SK-N-SH treated with all-trans-retinoic acid at 6 μM for 48 hours (cell line): ENCODE measurements at regions not wholly inside any gene's neighbourhood (a gene's known extent, or its start where the extent isn't known, plus 50 kb on each side); places are given as distances from the start of the nearest gene placed in this dataset.

Experiments used
- ATAC-seq: fragments of 200-7000 bp; cut with Tn5 transposase; 3 replicates; pipeline ENCODE4 v1.9.1; 2020; ENCODE audit warnings: mild to moderate bottlenecking, moderate library complexity
- ARNTL ChIP-seq: fragments of 450-650 bp; formaldehyde crosslinking; IDR thresholded peaks from 2 replicates; pipeline ENCODE4 v1.5.0; 2020; ENCODE audit warnings: low read depth, mild to moderate bottlenecking, moderate library complexity, borderline replicate concordance
- BACH2 ChIP-seq: fragments of 250-450 bp; sonication (Bioruptor Pico); IDR thresholded peaks from 2 replicates; pipeline ENCODE4 v1.9.0; 2021; ENCODE audit warnings: mild to moderate bottlenecking, borderline replicate concordance
- CSDC2 ChIP-seq: fragments of 250-450 bp; sonication (Bioruptor Pico); IDR thresholded peaks from 2 replicates; pipeline ENCODE4 v1.5.0; 2020; ENCODE audit warnings: mild to moderate bottlenecking, moderate library complexity
- CSRNP3 ChIP-seq: fragments of 250-450 bp; sonication (Bioruptor Pico); IDR thresholded peaks from 2 replicates; pipeline ENCODE4 v1.5.1; 2021; ENCODE audit warnings: mild to moderate bottlenecking, moderate library complexity
- ESRRG ChIP-seq: fragments of 250-450 bp; sonication (Bioruptor Pico); IDR thresholded peaks from 2 replicates; pipeline ENCODE4 v1.6.1; 2021; ENCODE audit warnings: mild to moderate bottlenecking
- GLIS3 ChIP-seq: fragments of 250-450 bp; sonication (Bioruptor Pico); IDR thresholded peaks from 2 replicates; pipeline ENCODE4 v1.5.0; 2020; ENCODE audit warnings: mild to moderate bottlenecking, moderate library complexity
- ISL1 ChIP-seq: fragments of 250-450 bp; sonication (Bioruptor Pico); IDR thresholded peaks from 2 replicates; pipeline ENCODE4 v2.1.2; 2022; ENCODE audit warnings: mild to moderate bottlenecking, moderate library complexity
- OSR1 ChIP-seq: fragments of 250-450 bp; sonication (Bioruptor Pico); IDR thresholded peaks from 2 replicates; pipeline ENCODE4 v1.8.0; 2022; ENCODE audit warnings: moderate library complexity, mild to moderate bottlenecking, inconsistent platforms
- PATZ1 ChIP-seq: fragments of 250-450 bp; sonication (Bioruptor Pico); IDR thresholded peaks from 2 replicates; pipeline ENCODE4 v1.8.0; 2020; ENCODE audit warnings: mild to moderate bottlenecking, moderate library complexity, borderline replicate concordance
- PPARA ChIP-seq: fragments of 250-450 bp; sonication (Bioruptor Pico); IDR thresholded peaks from 2 replicates; pipeline ENCODE4 v1.5.0; 2020; ENCODE audit warnings: mild to moderate bottlenecking, borderline replicate concordance
- RARB ChIP-seq: fragments of 250-450 bp; sonication (Bioruptor Pico); IDR thresholded peaks from 2 replicates; pipeline ENCODE4 v1.8.0; 2021; ENCODE audit warnings: mild to moderate bottlenecking, moderate library complexity
- SNAI2 ChIP-seq: fragments of 250-450 bp; sonication (Bioruptor Pico); IDR thresholded peaks from 2 replicates; pipeline ENCODE4 v1.5.0; 2020; ENCODE audit warnings: mild to moderate bottlenecking, moderate library complexity
- TCF4 ChIP-seq: fragments of 250-450 bp; sonication (Bioruptor Pico); IDR thresholded peaks from 2 replicates; pipeline ENCODE4 v1.8.0; 2021; ENCODE audit warnings: mild to moderate bottlenecking, moderate library complexity, borderline replicate concordance
- TOX ChIP-seq: fragments of 250-450 bp; sonication (Bioruptor Pico); IDR thresholded peaks from 2 replicates; pipeline ENCODE4 v1.8.0; 2021; ENCODE audit warnings: mild to moderate bottlenecking, moderate library complexity, borderline replicate concordance
- ZC3H10 ChIP-seq: fragments of 250-450 bp; sonication (Bioruptor Pico); IDR thresholded peaks from 2 replicates; pipeline ENCODE4 v1.5.1; 2021; ENCODE audit warnings: mild to moderate bottlenecking, moderate library complexity
- ZFP3 ChIP-seq: fragments of 250-450 bp; sonication (Bioruptor Pico); IDR thresholded peaks from 2 replicates; pipeline ENCODE4 v1.5.0; 2020; ENCODE audit warnings: mild to moderate bottlenecking, moderate library complexity
- ZNF565 ChIP-seq: fragments of 450-650 bp; formaldehyde crosslinking; conservative IDR thresholded peaks from 2 replicates; pipeline ENCODE4 v1.5.0; 2020; ENCODE audit warnings: low read depth, mild to moderate bottlenecking, moderate library complexity
- ZNF70 ChIP-seq: fragments of 450-650 bp; formaldehyde crosslinking; IDR thresholded peaks from 2 replicates; pipeline ENCODE4 v1.5.0; 2020; ENCODE audit warnings: mild to moderate bottlenecking, moderate library complexity
- ZNF8 ChIP-seq: fragments of 450-650 bp; formaldehyde crosslinking; IDR thresholded peaks from 2 replicates; pipeline ENCODE4 v1.5.0; 2020; ENCODE audit warnings: mild to moderate bottlenecking, moderate library complexity
- TF ChIP-seq, protein P1 (sequence below): fragments of 250-450 bp; sonication (Bioruptor Pico); IDR thresholded peaks from 2 replicates; pipeline ENCODE4 v1.5.0; 2020; ENCODE audit warnings: mild to moderate bottlenecking, moderate library complexity
- TF ChIP-seq, protein P2 (sequence below): fragments of 250-450 bp; sonication (Bioruptor Pico); IDR thresholded peaks from 2 replicates; pipeline ENCODE4 v1.8.0; 2021; ENCODE audit warnings: low read depth, mild to moderate bottlenecking, moderate library complexity, borderline replicate concordance
- TF ChIP-seq, protein P3 (sequence below): fragments of 250-450 bp; sonication (Bioruptor Pico); IDR thresholded peaks from 2 replicates; pipeline ENCODE4 v1.5.1; 2020; ENCODE audit warnings: low read depth, mild to moderate bottlenecking, moderate library complexity

- TF ChIP-seq ISL1 = no peak
- TF ChIP-seq, protein P1, sequence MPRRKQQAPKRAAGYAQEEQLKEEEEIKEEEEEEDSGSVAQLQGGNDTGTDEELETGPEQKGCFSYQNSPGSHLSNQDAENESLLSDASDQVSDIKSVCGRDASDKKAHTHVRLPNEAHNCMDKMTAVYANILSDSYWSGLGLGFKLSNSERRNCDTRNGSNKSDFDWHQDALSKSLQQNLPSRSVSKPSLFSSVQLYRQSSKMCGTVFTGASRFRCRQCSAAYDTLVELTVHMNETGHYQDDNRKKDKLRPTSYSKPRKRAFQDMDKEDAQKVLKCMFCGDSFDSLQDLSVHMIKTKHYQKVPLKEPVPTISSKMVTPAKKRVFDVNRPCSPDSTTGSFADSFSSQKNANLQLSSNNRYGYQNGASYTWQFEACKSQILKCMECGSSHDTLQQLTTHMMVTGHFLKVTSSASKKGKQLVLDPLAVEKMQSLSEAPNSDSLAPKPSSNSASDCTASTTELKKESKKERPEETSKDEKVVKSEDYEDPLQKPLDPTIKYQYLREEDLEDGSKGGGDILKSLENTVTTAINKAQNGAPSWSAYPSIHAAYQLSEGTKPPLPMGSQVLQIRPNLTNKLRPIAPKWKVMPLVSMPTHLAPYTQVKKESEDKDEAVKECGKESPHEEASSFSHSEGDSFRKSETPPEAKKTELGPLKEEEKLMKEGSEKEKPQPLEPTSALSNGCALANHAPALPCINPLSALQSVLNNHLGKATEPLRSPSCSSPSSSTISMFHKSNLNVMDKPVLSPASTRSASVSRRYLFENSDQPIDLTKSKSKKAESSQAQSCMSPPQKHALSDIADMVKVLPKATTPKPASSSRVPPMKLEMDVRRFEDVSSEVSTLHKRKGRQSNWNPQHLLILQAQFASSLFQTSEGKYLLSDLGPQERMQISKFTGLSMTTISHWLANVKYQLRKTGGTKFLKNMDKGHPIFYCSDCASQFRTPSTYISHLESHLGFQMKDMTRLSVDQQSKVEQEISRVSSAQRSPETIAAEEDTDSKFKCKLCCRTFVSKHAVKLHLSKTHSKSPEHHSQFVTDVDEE (CRISPR knock-in tag) = no peak
- no peak for TF ChIP-seq ESRRG (CRISPR knock-in tag)
- no peak for TF ChIP-seq PATZ1 (CRISPR knock-in tag)
- TF ChIP-seq RARB (CRISPR knock-in tag) = no peak
- TF ChIP-seq GLIS3 (CRISPR knock-in tag) = no peak
- no peak for TF ChIP-seq OSR1 (CRISPR knock-in tag)
- no peak for TF ChIP-seq TOX (CRISPR knock-in tag)
- TF ChIP-seq ZNF70 (CRISPR knock-in tag) = no peak
- TF ChIP-seq CSDC2 (CRISPR knock-in tag) = no peak
- no peak for TF ChIP-seq ZFP3
- TF ChIP-seq, protein P2, sequence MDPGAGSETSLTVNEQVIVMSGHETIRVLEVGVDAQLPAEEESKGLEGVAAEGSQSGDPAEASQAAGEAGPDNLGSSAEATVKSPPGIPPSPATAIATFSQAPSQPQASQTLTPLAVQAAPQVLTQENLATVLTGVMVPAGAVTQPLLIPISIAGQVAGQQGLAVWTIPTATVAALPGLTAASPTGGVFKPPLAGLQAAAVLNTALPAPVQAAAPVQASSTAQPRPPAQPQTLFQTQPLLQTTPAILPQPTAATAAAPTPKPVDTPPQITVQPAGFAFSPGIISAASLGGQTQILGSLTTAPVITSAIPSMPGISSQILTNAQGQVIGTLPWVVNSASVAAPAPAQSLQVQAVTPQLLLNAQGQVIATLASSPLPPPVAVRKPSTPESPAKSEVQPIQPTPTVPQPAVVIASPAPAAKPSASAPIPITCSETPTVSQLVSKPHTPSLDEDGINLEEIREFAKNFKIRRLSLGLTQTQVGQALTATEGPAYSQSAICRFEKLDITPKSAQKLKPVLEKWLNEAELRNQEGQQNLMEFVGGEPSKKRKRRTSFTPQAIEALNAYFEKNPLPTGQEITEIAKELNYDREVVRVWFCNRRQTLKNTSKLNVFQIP (CRISPR knock-in tag) = no peak
- no peak for TF ChIP-seq ZNF565
- no peak for TF ChIP-seq ZNF8
- TF ChIP-seq ARNTL (CRISPR knock-in tag) = no peak
- TF ChIP-seq BACH2 (CRISPR knock-in tag) = no peak
- no peak for TF ChIP-seq TCF4 (CRISPR knock-in tag)
- no peak for TF ChIP-seq PPARA (CRISPR knock-in tag)
- TF ChIP-seq ZC3H10 (CRISPR knock-in tag) = no peak
- ATAC-seq = no peak
Observed at GRCh38 chr7:46123756-46124343, 202.8 kb upstream of the IGFBP3 start.

DNA sequence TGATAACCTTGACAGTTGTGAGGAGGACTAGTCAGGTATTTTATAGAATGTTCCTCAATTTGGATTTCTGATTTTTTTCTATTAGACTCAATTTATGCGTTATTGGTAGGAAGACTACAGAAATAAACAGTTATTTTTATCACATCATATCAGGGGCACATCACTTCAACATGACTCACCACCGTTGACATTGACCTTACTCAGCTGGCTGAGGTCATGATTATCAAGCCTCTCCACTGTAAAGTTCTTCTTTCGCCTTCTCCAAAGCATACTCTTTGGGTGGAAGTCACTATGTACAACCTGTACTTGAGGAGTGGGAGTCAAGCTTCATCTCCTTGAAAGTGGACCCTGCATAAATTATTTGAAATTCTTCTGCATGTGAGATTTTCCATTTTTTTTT lies 194.3 kb upstream of the IGFBP3 start:
- TF ChIP-seq RARB (CRISPR knock-in tag) (no peak), ZFP3 (no peak), PATZ1 (CRISPR knock-in tag) (no peak), CSRNP3 (CRISPR knock-in tag) (no peak), SNAI2 (CRISPR knock-in tag) (no peak), TCF4 (CRISPR knock-in tag) (no peak), ZC3H10 (CRISPR knock-in tag) (no peak), BACH2 (CRISPR knock-in tag) (no peak), ZNF8 (no peak)
- no peak for ATAC-seq

DNA sequence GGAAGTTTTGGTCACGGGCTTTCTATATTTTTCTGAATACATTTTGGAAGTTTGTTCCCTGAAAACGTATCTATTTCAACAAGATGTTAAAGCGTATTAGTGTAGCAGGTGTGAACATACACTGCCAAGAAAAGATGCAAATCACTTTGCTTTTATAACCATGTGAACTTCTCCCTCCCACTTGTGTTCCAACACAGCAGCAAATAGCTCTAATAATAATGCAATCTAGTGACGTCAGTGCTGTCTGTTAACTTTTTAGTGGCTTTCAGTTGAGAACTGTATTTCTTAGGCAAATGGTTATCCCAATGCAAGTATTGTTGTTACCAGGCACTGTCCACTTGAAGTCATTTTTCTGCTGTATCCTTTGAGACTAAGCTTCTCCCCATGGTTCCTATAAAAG lies 188.4 kb upstream of the IGFBP3 start:
- ATAC-seq = no peak
- TF ChIP-seq SNAI2 (CRISPR knock-in tag) = no peak
- TF ChIP-seq PATZ1 (CRISPR knock-in tag) = no peak
- TF ChIP-seq ARNTL (CRISPR knock-in tag) = no peak
- no peak for TF ChIP-seq RARB (CRISPR knock-in tag)
- no peak for TF ChIP-seq TOX (CRISPR knock-in tag)
- no peak for TF ChIP-seq ISL1
- TF ChIP-seq BACH2 (CRISPR knock-in tag) = no peak
- TF ChIP-seq ZNF70 (CRISPR knock-in tag) = no peak
- TF ChIP-seq, protein P3, sequence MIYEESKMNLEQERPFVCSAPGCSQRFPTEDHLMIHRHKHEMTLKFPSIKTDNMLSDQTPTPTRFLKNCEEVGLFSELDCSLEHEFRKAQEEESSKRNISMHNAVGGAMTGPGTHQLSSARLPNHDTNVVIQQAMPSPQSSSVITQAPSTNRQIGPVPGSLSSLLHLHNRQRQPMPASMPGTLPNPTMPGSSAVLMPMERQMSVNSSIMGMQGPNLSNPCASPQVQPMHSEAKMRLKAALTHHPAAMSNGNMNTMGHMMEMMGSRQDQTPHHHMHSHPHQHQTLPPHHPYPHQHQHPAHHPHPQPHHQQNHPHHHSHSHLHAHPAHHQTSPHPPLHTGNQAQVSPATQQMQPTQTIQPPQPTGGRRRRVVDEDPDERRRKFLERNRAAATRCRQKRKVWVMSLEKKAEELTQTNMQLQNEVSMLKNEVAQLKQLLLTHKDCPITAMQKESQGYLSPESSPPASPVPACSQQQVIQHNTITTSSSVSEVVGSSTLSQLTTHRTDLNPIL (CRISPR knock-in tag) = no peak
- no peak for TF ChIP-seq GLIS3 (CRISPR knock-in tag)
- no peak for TF ChIP-seq CSRNP3 (CRISPR knock-in tag)
- no peak for TF ChIP-seq TCF4 (CRISPR knock-in tag)
